Right forelimb (tissue), 1 donor: ENCODE measurements at regions not wholly inside any gene's neighbourhood (a gene's known extent, or its start where the extent isn't known, plus 50 kb on each side); places are given as distances from the start of the nearest gene placed in this dataset.
A peak's percentile ranks its signal among the peaks of the same experiment; 100 is the strongest.
"Not testable (repeated sequence)": the region's sequence is repeated elsewhere in the genome, so short reads cannot be mapped to it uniquely, and the experiment has no call there.

Experiments used
- DNase-seq: peaks from one replicate; pipeline ENCODE4 v3.0.0-alpha.2; 2018

DNA sequence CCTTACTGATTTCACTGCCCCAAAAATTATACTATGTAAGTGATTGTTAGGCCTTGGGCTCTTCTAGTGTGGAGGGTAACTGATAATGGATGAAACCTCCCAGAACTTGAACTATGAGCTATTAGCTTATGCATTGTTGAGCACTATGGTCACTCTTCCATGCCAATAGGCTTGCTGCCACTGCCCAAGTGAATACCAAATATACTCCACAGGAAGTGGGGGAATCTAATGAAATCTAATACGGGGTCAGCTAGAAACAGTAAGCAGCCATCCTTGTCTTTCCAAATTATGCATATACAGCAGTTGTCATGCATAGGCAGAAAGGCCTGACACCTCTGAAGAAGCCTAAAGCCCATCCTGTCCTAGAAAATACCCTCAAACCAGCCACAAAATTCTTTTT lies 198.7 kb upstream of the PTBP2 start:
- no peak for DNase-seq

DNA sequence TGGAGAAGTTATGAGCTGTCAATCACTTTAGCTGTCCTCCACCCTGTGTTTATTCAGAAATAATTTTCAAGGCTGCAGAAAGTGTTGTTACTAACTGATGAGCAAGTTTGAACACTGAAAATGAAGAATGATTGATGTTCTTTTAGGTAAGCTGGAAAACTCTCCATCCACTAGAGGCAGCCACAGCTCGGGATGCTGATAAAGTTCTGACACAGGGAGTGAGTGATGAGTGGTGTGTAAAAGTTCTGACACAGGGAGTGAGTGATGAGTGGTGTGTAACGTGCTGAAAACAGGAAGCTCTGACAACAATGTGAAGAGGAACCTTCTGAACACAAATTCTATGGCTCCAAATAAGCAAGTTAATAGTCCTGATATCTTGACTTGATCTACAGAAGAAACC lies 197.5 kb upstream of the PTBP2 start:
- no peak for DNase-seq

DNA sequence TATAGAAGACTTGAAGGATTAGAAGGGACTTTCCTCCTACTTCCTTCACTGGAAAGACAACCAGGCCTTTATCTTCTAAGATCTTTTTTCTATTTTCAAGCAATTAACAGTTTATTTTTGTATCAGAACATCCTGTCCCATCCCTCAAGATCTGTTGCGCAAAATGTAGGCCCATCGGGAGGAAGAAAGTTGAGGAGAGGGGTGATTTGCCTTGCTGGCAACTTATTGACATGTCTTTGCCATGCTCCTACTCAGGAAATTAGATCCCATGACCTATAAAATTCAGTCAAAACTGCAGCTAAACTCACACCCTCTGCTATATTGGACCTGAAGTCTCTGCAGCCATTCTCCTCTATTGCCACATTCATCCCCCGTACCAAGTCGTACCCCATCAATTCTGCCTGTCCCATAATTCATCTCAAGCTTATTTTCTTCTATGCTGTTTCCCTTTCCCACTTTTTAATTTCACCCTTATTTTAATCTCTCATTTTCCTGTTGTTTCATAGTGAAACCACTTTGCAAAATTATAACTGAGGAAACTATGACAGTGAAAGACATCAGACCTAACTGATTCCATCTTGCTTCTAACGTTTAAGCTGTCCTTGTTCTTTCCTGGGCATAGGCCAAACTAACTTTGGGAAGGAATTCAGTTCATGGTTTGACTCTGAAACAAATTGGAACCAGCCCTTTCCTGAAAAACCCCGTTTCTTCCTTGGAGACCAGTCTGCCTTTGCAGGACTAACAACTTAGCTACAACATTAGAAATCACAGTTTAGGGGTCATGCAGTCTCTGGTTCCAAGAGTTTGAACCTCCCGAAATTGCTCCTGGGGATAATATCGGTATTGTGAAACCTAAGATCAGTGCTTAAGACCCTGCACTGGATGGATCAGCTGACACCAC lies 195.7 kb upstream of the PTBP2 start:
- DNase-seq: no peak

DNA sequence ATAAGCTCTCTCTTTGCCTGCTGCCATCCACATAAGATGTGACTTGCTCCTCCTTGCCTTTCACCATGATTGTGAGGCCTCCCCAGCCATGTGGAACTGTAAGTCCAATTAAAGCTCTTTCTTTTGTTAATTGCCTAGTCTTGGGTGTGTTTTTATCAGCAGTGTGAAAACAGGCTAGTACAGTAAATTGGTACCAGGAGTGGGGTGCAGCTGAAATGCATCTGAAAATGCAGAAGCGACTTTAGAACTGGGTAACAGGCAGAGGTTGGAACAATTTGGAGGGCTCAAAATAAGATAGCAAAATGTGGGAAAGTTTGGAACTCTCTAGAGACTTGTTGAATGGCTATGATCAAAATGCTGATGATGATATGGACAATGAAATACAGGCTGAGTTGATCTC lies 192.9 kb upstream of the PTBP2 start:
- not testable (repeated sequence) for DNase-seq

DNA sequence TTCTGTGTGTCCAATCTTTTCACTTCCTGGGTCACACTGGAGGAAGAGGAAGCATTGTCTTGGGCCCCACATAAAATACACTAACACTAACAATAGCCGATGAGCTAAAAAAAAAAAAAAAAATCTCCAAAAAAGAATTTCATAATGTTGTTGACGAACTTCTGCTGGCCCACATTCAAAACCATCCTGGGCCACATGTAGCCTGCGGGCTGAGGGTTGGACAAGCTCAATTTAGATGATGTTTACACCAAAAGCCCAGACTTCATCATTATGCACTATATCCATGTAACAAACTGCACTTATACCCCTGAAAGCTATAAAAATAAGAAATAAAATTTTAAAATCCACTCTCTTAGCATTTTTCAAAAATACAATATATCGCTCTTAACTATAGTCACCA lies 187.8 kb upstream of the PTBP2 start:
- no peak for DNase-seq

DNA sequence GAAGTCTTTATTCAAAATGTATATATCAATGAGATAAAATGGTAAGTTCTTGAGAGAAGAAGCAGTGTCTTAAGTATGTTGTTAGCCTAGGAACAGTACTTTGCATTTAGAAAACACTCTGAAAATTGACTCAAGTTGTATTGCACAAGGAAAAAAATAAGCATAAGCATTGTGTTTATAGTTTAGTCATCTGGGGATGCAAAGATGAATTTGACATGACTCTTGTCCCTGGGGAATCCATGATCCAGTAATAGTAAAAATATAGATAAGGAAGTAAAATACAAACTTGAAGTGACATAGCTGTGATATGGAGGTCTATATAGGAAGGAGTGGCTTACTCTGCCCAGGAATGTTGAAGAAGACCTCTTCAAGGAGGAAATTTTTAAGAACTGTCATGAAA lies 185.0 kb upstream of the PTBP2 start:
- no peak for DNase-seq

DNA sequence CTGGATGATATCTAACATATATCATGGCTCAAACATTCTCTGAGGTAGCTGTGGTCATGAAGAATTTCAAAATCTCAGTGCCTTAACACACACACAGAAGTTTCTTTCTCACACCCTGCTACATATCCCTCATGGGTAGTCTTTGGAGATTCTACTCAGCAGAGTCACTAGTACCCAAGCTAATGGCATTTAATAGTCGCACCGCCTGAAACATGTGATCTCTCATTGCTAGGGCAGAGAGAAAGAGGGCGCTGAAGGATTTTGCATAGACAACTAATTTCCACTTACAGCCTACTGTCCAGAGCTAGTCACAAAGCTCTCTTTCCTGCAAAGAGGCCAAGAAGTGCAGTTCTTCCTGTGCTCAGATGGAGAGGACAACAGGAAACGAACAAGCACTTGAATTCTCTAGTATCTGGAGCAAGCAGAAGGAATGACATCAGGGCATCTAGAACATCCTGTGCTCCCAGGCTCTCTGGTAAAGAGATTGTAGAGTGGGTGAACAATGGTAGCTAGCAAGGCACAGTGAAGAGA lies 183.4 kb upstream of the PTBP2 start:
- peak; percentile 55 for DNase-seq

DNA sequence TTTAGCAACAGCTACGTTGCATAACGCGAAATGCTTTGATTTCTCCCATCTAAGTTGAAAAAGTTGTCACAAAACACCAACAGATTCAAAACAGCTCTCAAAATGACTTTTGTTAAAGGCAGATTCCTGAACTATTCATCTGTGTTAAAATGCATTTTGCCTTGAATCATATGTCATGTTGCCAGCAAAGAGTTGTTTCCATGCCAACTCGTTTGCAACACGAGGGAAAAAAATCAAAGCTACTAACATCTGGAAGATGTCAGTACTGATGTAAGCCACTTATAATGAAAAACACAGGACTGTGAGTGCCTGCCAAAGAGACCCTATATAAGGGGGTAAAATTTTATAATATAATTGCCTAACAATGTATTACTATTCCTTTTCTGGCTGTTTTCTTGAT lies 182.7 kb upstream of the PTBP2 start:
- DNase-seq: peak; percentile 80

DNA sequence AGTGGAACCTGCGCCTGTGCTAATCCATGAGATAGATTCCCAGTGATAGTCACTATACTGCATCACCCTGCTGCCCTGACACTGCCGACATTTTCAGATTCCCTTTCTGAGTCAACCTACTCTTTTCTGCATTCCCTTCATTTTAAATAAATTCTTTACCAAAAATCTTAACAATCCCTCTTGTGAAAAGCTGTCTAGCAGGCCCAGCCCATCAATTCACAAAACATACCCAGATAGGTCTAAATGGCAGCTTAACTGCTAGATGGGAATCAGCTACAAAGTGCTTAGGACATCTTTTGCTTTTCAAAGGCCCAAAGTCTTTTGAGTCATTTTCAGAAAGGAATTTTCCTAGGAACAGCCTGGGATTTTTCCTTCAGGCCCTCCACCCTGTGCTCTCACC lies 180.1 kb upstream of the PTBP2 start:
- DNase-seq: no peak

DNA sequence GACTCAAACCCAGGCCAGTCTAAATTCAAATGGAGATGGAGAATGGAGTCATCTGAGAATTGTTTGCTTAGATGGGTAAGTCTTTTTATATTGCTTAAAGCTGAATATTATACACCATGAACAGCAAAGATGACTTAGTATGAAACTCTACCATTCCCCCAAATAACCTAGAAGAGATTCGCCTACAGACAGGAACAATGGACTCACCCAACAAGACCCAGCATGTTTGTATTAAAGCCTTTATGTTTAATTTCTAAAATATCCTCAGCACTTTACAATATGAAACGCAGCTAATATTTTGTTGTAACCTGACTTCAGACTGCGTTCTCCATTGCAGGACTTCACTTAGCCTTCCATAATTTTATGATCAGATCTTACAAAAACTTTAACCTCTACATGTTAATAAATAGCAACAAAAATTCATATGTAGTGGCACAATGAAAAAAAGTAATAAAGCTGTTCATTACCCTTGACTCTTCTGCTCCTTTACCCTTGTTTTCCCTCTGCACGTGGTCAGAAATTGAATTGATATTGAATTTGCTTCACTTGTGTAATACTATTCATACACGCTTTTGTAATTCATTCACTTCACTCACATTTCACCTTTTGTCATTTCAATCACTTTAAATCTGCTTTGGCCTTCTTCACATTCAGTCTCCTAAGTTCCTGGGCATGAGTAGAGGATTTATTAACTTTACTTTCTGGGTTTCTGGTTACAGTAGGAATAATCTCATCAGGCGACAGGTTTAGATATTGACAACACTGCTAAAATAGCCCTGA lies 177.3 kb upstream of the PTBP2 start:
- DNase-seq: no peak

DNA sequence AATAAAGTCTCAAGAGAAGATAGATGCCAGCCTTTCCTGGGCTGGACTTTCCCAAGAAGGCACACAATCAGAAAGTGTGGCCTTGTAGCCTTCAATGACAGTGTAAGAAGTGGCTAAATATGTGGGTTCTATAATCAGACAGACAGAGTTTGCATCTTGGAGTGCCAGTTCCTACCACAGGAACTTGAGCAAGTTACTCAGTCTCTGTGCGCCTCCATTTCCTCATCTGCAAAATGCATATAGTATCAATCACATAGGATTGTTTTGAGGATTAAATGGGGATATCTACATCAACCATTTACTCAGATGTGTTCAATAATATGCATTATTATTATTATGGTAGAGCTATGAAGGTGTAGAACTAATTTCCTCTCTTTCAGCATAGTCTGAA lies 176.8 kb upstream of the PTBP2 start:
- no peak for DNase-seq

DNA sequence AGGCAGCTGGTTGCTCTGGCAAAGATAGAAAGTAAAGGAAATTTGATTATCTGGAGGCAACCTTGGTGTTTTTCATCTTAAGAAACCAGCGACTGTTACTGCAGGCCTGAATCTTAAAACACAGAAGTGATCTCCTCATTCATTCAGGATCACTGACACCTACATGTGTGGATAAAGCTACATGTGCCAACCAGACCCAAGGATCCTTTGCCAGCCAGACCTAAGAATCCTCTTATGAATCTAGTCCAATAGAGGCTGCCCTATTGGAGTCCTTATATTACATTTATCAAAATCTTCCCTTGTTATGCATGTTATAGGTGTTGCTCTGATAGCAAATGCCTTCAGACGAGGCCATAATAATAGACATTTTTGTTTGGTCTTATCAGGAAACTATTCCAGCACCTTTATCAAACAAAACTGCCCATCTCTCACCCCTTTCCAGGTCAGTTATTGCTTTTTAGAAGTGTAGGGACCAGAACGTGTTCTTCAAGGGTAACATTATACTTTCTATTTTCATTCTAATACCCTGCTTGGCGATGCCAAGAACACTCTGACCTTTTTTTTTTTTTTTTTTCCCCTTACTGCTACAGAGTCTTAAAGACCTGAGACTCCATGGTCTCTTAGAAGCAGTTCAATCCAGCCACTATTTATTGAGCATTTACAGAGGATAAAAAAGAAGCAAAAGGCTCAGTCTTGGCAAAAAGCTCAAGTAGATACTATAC lies 175.5 kb upstream of the PTBP2 start:
- DNase-seq: no peak

DNA sequence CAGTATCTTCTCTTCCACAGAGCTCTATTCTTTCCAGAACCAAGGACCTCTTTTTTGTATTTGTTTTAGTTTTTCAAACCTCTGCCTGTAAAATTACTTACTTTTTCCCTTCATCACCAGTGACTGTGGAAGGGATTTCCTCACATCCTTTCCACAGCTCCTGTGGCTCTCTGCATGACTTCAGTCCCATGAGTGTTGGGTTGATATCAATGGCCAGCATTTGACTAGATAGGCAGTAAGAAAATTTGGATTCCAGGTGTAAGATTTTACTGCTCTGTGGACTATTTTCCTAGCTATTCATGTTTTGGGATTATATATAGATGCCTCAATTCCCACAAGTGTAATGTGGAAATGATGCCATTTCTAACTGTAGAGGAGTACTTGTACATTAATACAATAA lies 171.5 kb upstream of the PTBP2 start:
- DNase-seq: no peak

DNA sequence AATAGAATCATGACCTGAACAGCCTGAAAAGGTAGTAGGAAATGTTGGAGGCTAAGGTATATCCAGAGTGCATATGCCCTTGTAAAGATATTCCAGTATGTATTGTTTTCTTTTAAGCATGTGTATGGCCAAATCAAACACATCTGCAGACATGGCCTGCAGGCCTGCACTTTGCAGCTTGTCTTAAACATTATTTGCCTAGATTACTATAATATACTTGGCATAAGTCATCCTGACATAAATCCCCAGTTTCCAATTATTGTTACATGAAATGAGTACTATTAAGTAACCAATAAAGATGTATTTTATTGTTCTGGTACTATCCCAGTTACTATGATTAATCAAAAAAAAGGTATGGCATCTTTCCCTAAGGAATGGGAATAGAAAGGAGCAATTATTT lies 169.1 kb upstream of the PTBP2 start:
- no peak for DNase-seq

DNA sequence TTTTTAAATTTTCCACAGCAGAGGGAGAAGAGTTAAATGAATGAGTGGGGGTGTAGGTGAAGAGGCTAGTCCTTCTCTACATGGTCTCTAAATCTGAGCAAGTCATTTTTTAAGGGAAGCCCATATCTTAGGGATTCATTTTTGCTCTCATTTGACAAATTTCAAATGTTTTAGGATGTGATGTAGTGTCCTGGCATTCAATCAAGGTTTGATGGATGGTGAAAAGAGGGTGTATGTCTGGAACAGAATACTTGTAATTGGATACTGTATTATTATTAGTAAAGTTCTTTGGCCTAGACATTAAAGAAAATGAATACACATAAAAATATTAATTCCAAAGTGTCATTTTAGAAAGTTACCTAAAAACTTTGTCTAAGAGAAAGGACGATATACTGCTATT lies 167.8 kb upstream of the PTBP2 start:
- no peak for DNase-seq

DNA sequence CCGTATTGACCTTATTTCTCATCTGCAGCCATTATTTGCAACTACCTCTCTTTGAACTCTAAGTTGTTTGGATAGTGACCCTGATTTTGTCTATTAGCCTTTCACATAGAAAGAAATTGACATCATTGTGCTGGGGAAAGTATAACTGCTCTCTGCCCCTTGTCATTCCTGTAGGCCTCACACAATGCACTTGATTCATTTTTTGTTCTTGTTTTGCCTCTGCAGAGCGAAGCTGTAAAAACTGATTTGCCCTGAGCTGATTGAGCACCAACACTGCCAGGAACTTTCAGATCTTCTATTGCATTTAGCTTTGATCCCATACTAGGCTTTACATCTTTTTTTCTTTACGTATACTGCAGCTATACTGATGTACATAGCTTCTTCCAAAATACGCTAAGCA lies 167.2 kb upstream of the PTBP2 start:
- no peak for DNase-seq

DNA sequence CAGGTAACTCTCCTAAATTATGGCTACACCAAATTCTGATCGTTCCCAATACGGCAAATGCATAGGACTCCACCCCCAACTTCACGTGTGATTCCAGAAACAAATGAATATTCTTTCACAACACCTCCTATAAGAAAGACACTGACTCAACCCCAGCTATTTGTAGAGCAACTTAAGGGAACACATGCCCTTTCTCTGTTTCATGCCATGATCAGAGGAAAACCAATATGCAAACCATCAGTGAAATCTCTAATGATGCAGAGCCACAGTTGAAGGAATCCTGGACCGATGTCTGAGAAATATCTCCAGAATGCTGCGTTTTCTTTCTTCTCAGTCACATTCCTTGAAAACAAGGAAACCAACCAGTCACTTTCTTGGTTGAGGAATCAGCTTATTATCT lies 164.2 kb upstream of the PTBP2 start:
- no peak for DNase-seq

DNA sequence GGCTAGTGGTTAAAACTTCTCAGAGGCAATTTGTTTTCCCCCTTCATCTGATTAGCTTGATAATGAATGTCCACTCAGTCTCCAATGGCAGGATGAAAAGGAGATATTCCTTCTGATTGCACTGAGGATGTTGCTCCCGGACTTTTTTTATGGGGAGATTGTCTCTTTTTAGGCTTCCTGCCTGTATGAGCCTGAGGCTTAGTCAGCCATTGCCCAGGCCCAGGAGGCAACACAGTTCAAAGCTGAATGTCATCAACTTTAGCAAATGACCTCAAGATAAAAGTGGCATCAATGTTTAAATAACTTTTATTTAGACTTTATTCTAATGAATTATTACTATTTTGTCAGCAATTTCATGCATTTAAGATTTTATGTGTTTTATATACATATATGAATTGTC lies 162.9 kb upstream of the PTBP2 start:
- no peak for DNase-seq

DNA sequence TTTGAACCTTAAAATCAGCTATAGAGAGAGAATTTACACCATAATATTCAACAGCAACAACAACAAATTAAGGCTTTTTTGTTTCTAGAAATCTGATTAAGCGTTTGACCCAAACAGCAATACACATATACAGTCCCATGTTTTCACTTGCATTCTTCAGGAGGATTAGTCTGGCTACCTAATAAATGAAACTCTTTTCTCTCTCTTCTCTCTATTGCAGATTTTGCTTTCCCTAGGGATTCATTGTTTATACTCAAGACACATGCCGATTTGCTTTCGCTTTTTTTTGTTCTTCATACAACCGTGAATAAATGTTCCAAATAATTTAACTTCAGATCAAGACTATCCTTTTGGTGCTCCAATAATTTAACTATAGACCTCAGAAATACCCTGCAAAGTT lies 162.4 kb upstream of the PTBP2 start:
- DNase-seq: no peak

DNA sequence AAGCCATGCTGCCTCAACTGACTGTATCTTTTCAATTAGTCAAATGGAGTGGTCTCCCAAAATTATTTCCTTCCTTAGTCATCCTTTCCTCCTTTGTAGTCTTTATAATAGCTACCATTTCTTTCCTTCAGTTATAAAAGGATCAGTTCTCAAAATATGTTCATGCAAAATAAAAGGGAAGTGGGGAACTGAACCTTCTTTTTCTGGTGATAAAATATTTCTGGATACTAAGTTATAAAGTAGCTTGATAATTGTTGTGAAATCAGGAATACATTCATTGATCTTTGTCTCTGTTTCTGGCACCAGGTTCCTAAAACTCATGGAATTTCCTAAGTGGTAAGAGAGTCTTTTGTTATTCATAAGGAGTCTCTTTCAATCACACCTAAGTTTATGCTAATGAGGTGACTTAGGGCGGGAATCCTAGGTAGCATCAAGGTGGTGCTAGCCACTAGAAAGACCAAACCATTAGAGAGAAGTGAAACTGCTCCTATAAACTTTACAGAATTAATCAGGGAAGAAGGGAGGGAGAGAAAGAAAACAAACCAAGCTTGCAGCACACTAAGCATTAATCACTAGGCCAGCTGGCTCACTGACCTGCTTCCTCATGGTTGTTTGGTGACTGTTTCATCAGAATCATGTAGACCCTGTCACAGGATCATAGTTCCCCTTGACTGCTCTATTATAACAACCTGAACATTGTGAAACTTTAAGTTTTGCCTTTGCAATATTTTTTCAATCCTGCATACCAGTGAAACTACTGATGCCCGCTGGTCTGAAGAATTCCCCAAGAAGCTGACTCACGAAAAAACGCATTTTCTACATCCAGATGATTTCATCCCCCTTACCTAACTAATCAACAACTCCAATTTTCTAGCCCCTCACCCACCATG lies 161.6 kb upstream of the PTBP2 start:
- DNase-seq: no peak

DNA sequence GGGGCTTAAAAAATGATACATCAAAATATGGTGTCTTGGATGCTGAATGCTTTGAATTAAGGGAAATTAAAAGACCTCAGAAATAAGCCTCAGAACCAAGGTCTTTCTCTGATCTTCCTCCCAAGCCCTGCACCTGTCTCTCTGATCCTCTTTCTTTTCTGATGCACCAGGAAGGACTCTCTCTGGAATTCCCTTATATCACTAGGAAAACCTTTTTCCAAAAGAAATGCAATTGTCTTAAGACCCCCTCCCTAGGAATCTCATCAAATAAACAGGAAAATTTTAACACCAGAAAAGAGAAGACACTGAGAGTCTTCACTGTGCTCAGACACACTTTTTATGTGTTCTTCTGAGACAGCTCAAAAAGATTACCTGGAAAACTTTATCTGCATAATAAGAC lies 159.5 kb upstream of the PTBP2 start:
- no peak for DNase-seq

DNA sequence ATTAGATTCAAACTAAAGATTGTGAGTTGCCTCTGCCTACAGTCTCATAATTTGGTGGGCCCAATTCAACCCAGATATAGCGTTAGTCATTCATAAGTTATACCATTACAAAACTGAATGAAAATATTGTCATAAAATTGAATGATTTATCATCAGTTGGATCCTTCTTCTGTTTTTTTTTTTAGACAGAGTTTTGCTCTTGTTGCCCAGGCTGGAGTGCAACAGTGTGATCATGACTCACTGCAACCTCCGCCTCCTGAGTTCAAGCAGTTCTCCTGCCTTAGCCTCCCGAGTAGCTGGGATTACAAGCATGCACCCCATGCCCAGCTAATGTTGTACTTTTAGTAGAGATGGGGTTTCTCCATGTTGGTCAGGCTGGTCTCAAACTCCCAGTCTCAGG lies 157.2 kb upstream of the PTBP2 start:
- not testable (repeated sequence) for DNase-seq
